ENCODE measurements at regions not wholly inside any gene's neighbourhood (a gene's known extent, or its start where the extent isn't known, plus 50 kb on each side); places are given as distances from the start of the nearest gene placed in this dataset.

- intact Hi-C loops (cut with DNase I): no loop called here
- Histone ChIP-seq H3K4me1 (no peaks in the 10 kb centered on the region), H3K4me3 (no peak overlapping the region), H3K27ac (no peak overlapping the region), H3K36me3 (no peaks in the 10 kb centered on the region), H3K27me3 (no peaks in the 10 kb centered on the region), H3K9me3 (no peaks in the 10 kb centered on the region)
- DNase-seq (ENCODE audit: extremely low spot score in 2 of 2): no peak
- TF ChIP-seq POLR2AphosphoS5 (IDR thresholded peaks at IDR 0.05; ENCODE audit: insufficient read depth in 1 of 2, low read depth in 1 of 2): no peak
- TF ChIP-seq POLR2A (IDR thresholded peaks at IDR 0.05): no peak
- TF ChIP-seq CTCF (IDR thresholded peaks at IDR 0.05): no peak
Measured at GRCh38 chr20:24253321-24253720, 216.1 kb upstream of the SYNDIG1 start.

- TF ChIP-seq POLR2A (IDR thresholded peaks at IDR 0.05) (no peak), CTCF (IDR thresholded peaks at IDR 0.05) (no peak)
- no peak overlapping the region for H3K4me3 ChIP-seq
Measured at GRCh38 chr20:24245094-24245493, 224.3 kb upstream of the SYNDIG1 start.

GRCh38 chr20:24242763-24243162, 226.7 kb upstream of the SYNDIG1 start:
- DNase-seq (ENCODE audit: extremely low spot score in 2 of 2): no peak

More at GRCh38 chr20:24245094-24245493, 224.3 kb upstream of the SYNDIG1 start:
- no peaks in the 10 kb centered on the region for H3K9me3 ChIP-seq
- no peaks in the 10 kb centered on the region for H3K27me3 ChIP-seq
- no peaks in the 10 kb centered on the region for H3K36me3 ChIP-seq
- intact Hi-C loops (cut with DNase I): no loop called here
- no peak for DNase-seq (ENCODE audit: extremely low spot score in 2 of 2)
- H3K27ac ChIP-seq: no peak overlapping the region
- no peaks in the 10 kb centered on the region for H3K4me1 ChIP-seq

GRCh38 chr20:24241466-24241865, 228.0 kb upstream of the SYNDIG1 start:
- no peaks in the 10 kb centered on the region for H3K4me1 ChIP-seq
- intact Hi-C loops (cut with DNase I): no loop called here
- H3K27me3 ChIP-seq: no peaks in the 10 kb centered on the region
- DNase-seq (ENCODE audit: extremely low spot score in 2 of 2): no peak
- H3K36me3 ChIP-seq: no peaks in the 10 kb centered on the region
- TF ChIP-seq CTCF (IDR thresholded peaks at IDR 0.05) (no peak), POLR2AphosphoS5 (IDR thresholded peaks at IDR 0.05; ENCODE audit: insufficient read depth in 1 of 2, low read depth in 1 of 2) (no peak), POLR2A (IDR thresholded peaks at IDR 0.05) (no peak)
- no peak overlapping the region for H3K27ac ChIP-seq
- no peaks in the 10 kb centered on the region for H3K9me3 ChIP-seq
- H3K4me3 ChIP-seq: no peak overlapping the region

More at GRCh38 chr20:24242763-24243162, 226.7 kb upstream of the SYNDIG1 start:
- Histone ChIP-seq H3K36me3 (no peaks in the 10 kb centered on the region), H3K4me3 (no peak overlapping the region), H3K27me3 (no peaks in the 10 kb centered on the region), H3K9me3 (no peaks in the 10 kb centered on the region), H3K4me1 (no peaks in the 10 kb centered on the region), H3K27ac (no peak overlapping the region)
- intact Hi-C loops (cut with DNase I): no loop called here
- TF ChIP-seq CTCF (IDR thresholded peaks at IDR 0.05): no peak
- TF ChIP-seq POLR2AphosphoS5 (IDR thresholded peaks at IDR 0.05; ENCODE audit: insufficient read depth in 1 of 2, low read depth in 1 of 2): no peak
- TF ChIP-seq POLR2A (IDR thresholded peaks at IDR 0.05): no peak

GRCh38 chr20:24236963-24237362, 232.5 kb upstream of the SYNDIG1 start:
- no peak for TF ChIP-seq CTCF (IDR thresholded peaks at IDR 0.05)
- no peak for TF ChIP-seq POLR2A (IDR thresholded peaks at IDR 0.05)
- no peak for TF ChIP-seq POLR2AphosphoS5 (IDR thresholded peaks at IDR 0.05; ENCODE audit: insufficient read depth in 1 of 2, low read depth in 1 of 2)
- no peak overlapping the region for H3K4me3 ChIP-seq
- H3K36me3 ChIP-seq: no peaks in the 10 kb centered on the region
- intact Hi-C loops (cut with DNase I): no loop called here
- H3K27ac ChIP-seq: no peak overlapping the region
- no peaks in the 10 kb centered on the region for H3K9me3 ChIP-seq
- no peaks in the 10 kb centered on the region for H3K27me3 ChIP-seq
- no peak for DNase-seq (ENCODE audit: extremely low spot score in 2 of 2)
- H3K4me1 ChIP-seq: no peaks in the 10 kb centered on the region

All from vagina (tissue), 2 donors.